Sciatic nerve (tissue), 2 donors: ENCODE measurements at regions not wholly inside any gene's neighbourhood (a gene's known extent, or its start where the extent isn't known, plus 50 kb on each side); places are given as distances from the start of the nearest gene placed in this dataset.

Source experiments
- ATAC-seq: fragments of 200-7000 bp; cut with Tn5 transposase; one replicate; pipeline ENCODE4 v1.9.1; 2020; ENCODE audit warnings: mild to moderate bottlenecking, moderate library complexity
- DNase-seq: peaks from one replicate; pipeline ENCODE4 v3.0.0-alpha.2; 2020; ENCODE audit warnings: low spot score
- intact Hi-C: fragments of 100-400 bp; cut with DNase I; formaldehyde crosslinking; loops from one replicate; pipeline ENCODE4 v1.14.2; 2022
- donor health status: DM: no; HTN: no; CAD: no.
- donor health status: DM: no; HTN: no; CAD: no.

DNA sequence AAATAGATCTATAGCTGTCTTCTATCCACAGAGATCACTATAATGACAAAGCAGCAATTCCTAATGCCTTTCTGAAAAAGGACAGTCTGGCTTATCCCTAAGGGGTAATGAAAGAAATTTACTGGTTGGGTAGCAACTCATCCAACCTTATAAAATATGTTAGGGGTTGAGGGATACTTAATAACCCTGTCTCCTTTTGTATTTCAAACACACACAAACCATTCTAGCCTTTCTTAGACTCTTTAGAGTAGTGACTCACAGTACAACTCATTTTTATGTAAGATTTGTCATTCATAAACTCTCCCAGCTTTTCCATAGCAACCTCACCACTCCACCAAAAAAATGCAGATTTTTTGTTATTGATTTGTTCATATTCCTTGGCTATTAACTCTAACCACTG is 167.9 kb downstream of the FSCB start:
- intact Hi-C loops = no loop called here
- ATAC-seq (no peak), DNase-seq (no peak)

DNA sequence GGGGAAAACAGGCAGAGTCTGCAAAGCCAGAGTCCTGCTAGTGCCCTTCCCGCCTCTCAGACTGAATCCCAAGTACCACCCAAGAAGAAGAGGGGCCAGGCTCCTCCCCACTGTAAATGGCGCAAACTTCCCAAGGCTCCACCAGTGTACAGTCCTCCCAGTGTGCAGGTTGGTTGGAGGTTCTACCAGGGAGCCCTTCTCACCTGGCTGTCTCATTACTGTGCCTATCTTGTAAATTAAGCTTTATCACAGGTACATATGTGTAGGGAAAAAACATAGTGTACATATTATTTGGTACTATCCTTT is 189.7 kb downstream of the FSCB start:
- no peak for ATAC-seq
- intact Hi-C loops = no loop called here

DNA sequence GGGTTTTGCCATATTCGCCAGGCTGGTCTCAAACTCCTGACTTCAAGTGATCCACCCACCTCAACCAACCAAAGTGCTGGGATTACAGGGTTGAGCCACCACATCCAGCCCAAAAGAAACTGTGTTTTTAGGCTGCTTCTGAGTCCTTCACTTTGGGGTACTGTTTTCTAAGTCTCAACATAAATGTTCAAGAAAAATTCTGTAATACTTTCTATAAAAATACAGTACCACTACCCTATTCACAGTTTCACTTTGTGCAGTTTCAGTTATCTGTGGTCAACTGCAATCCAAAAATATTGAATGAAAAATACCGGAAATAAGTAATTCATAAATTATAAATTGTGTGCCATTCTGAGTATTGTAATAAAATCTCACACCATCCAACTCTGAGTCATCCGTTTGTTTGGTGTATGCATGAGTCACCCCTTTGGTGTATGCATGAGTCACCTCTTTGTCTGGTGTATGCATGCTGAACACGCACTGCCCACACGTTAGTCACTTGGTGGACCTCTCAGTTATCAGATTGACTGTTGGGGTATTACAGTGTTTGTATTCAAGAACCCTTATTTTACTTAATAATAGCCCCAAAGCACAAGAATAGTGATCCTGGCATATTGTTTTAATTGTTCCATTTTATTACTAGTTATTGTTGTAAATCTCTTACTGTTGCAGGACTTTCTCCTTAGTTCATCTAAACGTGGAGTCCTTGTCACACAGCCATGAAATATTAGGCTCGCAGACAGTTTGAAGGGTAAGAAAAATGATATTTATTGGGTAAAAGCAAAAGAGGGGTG is 190.2 kb downstream of the FSCB start:
- ATAC-seq (no peak), DNase-seq (no peak)
- intact Hi-C loops = no loop called here

More for the DNA sequence above, 189.7 kb downstream of the FSCB start:
- no peak for DNase-seq

DNA sequence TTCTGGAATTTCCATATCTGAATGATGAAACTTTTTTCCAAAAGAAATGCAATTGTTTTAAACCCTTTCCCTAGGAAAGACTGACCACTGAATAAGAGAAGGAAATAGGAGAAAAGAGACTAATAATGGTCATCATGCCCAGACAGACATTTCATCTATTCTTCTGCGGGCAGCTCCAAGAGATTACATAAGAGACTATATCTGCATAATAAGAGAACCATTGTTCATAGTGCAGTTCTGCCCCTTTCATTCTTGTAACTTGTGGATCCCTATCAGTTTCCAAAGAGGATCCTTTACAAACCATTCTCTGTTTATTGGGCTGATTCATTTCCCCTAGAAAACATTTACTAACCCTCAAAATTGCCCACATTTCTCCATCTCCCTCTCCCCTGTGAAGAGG is 197.8 kb downstream of the FSCB start:
- DNase-seq (no peak), ATAC-seq (no peak)
- intact Hi-C loops = no loop called here

DNA sequence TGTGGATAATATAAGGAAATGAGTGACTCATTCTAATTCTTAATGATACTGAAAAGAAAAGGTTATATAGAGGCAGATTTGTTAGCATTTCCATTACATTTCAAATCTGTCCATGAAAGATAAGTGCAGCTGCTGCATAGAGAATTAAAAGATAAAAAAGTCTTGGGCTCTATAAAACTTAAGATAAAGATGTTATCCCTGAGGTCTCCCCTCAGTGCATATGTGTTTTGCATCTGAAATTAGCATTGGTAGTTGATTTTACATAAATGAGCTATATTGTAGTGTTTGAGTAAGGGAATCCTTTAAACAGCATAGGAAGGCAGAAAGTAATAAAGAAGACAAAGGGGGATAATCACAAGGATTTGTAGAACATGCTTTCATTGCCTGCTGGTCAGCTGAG is 206.2 kb downstream of the FSCB start:
- ATAC-seq (no peak), DNase-seq (no peak)
- intact Hi-C loops = no loop called here

DNA sequence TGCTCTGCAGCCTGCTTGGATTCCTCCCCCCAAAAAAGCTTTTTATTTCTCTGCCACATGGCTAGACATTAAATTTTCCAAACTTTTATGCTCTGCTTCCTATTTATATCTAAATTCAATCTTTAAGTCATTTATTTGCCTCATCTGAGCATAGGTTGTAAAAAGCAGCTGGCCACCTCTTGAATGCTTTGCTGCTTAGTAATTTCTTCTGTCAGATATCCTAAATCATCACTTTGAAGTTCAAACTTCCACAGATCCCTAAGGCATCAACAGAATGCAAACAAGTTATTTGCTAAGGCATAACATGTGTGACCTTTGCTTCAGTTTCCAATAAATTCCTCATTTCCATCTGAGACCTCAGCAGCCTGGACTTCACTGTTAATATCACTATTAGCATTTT is 209.6 kb downstream of the FSCB start:
- intact Hi-C loops = no loop called here
- ATAC-seq (no peak), DNase-seq (no peak)

DNA sequence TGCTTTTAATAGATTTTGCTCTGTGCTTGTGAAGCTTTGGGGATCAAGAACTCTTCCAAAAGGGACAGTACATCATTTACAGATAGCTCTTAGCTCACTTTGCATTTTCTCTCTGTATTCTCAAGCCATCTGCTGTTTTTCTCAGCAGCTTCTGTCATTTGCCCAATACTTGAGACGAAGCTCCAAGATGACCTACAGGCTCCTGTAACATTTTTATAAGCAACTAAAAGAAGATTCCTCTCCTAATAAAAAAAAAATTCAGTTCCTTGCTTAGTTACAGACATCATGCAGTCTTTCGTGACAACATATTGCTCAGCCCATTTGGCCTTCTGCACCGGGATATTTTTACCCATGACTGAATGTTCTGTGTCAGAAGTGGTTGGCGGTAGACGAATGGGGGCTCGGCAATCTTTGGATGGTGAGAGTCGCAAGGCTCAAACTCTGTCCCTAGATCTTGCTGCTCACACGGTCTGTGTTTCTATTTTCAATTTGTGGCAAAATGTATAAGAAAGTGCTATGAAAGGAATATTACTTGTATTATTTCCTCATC is 215.6 kb downstream of the FSCB start:
- ATAC-seq (no peak), DNase-seq (no peak)
- intact Hi-C loops = no loop called here

DNA sequence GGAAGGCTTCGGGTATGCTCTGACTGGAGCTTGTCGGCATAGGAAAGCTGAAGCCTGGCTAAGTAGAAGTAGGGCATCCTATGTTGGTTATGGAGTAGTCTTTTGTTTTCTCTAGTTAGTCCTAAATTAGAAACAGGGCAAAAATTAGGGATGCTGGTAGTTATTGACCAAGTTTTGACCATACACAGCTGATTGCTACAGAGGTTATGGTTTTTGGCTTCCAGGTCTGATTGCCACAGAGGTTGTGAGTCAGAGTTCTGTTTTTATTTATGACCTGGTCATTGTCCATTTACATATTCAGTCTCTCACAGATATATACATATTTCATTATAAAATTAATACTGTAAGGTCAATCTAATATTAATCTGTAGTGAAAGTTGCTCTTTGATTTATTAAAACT is 219.2 kb downstream of the FSCB start:
- intact Hi-C loops = no loop called here
- ATAC-seq (no peak), DNase-seq (no peak)

DNA sequence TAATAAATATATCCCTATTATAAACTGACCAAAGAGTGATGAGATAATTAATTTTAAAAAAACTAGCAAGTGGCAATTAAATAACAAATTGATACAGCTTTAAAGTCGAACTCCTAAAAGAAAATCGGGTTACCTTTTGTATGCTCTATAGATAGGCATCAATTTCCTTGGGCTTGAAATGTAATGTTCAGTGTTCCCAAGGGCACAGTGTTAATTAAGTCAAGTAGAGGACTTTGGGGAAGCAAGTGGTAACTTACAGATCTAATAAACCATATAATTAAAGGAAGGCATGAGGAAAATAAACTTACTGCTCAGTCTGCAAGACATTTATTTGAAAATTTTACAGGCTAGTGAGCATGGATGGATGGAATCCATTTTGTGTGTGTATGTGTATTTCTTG is 220.9 kb downstream of the FSCB start:
- ATAC-seq (no peak), DNase-seq (no peak)
- intact Hi-C loops = no loop called here

DNA sequence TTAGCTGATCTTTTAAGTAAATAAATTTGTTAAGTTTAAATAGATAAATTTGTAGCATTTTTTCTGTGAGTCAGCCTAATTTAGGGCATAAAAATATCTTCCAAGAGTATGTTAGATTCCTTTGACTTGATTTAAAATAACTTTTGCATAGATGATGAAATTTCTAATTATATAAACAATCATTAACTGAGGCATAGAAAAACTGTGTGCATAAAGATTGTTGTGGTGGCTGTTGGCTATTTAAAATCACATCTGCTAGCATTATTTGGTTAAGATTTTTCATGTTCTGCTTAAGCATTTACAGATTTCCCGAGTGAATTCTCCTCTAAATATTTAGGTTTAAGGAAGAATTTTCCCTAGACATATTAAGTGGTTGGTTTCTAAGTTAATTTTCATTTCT is 223.2 kb downstream of the FSCB start:
- intact Hi-C loops = no loop called here
- ATAC-seq = no peak
- DNase-seq = no peak

DNA sequence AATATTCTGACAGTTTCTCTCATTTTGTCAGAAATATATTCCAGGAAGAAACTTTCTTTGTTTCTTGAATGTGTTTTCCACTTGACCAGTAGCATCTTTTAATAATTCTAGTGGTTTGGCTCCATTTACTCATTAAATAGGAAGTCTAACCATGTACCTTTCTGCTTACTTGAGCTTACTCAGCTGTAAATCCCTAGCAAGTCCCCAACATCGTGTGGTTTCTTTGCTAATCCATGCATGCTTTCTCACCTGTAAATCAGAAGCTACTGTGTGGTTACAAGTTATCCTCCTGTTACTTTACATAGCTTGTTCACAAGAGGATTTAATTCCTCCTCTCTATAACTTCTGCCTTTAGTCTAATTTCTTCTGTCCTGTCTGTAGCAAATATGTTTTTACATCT is 227.7 kb downstream of the FSCB start:
- intact Hi-C loops = no loop called here
- DNase-seq (no peak), ATAC-seq (no peak)

DNA sequence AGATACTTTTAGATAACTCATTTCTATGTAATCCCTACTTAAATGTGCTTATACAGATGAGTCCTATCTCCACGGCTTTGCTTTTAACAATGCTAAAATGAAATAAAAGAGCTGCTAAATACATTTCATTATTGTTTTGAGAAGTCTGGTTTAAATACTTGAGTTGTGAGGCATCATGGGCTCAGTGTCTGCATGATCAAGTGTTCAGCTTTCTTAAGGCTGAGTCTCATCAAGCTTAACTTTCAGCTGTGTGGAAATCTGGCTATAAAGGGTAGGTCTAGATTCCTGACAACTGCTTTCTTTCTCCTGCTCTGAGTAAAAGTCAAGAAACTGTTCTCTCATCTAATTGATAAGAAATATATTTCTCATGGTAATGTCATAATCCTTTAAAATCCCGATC is 235.4 kb downstream of the FSCB start:
- ATAC-seq = no peak
- intact Hi-C loops = no loop called here

DNA sequence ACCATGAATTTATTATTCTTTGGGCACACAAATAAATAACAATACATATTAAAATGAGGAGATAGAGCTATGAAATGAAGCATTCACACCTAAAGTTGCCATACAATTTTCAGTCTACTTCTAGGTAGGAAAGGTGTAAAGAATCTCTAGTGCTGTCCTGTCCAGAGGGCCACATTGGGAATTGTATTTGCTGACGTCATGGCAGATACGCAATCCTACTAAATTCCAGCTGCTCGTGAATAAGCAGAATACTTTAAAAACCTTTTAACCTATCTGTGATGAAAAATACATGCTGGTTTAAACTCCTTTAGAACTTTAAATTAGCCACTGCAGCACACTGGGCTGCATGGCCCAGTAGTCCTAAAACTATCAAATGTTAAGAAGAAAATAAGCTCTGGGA is 236.1 kb downstream of the FSCB start:
- intact Hi-C loops = no loop called here
- ATAC-seq = no peak

More for the DNA sequence above, 235.4 kb downstream of the FSCB start:
- DNase-seq = no peak

DNA sequence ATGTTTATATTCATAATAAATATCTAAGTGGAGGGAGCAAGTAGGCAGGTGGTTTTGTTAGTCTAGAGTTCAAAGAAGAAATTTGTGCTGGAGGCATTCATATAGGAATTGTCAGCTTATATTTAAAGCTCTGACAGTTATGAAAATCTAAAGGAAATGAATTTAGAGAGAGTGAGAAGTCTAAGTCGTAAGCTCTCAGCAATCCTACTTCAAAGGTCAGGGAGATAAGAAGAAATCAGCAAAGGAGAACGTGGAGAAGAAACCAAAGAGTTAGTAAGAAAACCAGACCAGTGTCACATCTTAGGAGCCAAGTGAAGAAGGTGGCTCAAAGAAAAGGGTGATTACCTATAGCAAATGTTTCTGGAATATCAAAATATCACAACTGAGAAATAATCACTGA is 241.8 kb downstream of the FSCB start:
- intact Hi-C loops = no loop called here
- DNase-seq (no peak), ATAC-seq (no peak)

More for the DNA sequence above, 236.1 kb downstream of the FSCB start:
- no peak for DNase-seq

DNA sequence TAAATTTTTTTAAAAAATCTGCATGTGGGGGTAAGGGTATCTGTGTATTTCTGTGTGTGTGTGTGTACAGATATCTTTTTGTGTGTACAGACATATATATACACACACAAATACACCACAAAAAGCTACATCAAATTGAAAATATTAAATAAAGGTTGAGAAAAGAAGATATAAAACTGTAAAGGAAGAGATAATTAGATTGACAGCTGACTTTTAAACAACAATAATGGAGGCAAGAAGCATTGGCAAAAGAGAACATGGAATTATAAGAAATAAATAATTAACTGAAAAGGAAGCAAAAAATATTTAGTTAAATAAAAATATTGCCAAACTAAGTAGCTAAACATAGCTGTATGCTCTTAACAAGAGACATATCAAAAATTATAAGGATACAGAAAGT is 291.4 kb downstream of the FSCB start:
- ATAC-seq = no peak
- no peak for DNase-seq
- intact Hi-C loops = no loop called here

DNA sequence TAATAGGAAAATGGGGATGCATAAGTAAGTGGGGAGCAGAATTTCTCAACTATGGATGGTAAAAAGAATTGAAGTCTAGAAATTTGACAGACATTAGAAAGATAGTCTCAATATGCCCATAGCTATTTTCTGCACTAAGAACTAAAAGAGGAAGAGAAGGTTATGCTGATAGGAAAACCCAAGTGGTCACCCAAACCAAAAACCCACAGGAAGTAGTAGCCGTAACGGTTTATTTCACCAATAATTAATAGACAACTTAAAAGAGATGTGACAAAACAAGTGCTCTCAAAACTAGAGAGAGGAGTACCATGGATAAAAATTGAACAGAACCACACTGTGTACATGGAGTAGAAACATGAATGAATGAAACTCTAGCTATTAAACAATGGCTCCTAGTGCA is 295.4 kb downstream of the FSCB start:
- no peak for DNase-seq
- intact Hi-C loops = no loop called here
- no peak for ATAC-seq

DNA sequence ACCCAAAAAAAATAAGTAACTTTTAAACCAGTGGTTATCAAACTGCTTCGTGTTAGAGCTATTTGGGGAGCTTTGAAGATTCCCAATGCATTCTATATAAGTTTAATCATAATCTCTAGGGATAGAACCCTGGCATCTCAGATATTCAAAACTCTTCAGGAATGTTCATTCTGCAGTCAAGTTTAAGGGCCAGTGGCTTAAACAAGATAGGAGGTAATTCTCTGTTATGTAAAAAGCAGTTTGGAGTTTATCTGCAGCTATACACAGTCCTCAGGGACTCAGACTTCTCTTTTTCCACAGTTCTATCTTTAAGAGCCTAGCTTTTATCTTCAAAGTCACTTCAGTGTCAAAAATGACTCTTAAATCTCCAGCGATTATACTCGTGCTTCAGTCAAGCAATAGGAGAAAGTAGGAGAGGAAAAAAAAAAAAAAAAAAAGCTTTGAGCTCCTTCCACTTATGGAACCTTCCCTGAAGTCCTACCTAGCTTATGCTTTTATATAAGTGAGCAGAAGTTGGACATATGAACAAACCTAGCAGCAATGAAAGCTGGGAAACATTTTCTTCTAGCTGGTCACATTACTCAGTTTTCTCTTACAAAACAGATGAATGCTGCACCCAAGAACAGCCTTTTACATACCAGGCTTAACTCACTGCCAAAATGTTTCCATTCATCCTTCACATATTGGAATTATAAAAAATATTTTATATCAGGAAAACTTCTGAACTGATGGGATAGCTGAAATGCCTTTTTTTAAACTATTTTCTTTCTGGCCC is 302.8 kb downstream of the FSCB start:
- intact Hi-C loops = no loop called here
- no peak for ATAC-seq
- DNase-seq = no peak

DNA sequence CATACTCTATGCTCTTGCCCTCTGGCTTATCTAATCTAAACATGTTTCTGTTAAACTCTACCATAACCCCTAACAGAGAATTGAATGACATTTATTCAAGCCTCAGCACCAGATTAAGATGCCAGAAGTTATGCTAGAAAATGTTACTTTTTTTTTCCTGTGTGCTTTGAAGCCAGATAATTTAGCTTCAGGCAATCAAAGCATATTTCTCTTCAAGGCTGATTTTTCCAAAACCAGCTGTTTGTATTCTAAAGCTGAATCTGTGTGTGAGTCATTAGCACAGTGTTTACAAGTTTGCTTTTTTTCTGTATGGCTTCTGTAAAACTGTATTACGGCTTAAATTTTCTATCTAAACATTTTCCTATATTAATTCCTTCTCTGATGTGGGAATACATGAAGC is 326.1 kb downstream of the FSCB start:
- DNase-seq = no peak
- no peak for ATAC-seq
- intact Hi-C loops = no loop called here

DNA sequence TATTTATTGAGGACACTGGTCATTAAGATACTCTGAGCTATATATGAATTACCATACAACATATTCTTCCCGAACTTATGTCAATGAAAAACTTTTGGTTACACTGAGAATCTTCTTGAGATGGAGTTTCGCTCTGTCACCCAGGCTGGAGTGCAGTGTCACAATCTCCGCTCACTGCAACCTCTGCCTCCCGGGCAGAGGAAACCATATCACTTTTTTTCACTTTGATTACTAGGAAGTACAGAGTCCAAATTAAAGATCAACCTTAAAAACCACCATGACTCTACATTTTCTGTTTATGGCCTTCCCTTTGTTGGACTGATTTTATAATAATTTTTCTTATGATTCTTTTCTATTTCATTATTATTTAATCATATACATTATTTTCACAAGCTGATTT is 336.5 kb downstream of the FSCB start:
- ATAC-seq (no peak), DNase-seq (no peak)
- intact Hi-C loops = no loop called here

DNA sequence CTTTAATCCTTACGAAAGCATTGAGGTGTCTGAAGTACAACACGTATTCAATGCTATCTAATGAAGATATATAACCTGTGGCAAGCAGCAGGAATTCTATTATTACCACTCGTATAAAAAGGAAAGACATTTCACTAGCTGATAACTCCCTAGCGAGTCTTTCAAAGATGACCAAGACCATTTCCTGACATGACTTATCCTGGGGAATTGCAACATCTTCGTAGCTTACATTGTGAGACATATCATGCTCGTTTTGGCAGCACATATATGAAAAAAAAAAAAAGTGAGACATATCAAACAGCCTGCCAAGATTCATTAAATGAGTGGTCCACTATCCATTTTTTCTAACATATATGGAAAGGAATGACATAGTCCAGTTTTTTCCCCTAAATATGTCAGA is 337.0 kb downstream of the FSCB start:
- intact Hi-C loops = no loop called here
- ATAC-seq (no peak), DNase-seq (no peak)

DNA sequence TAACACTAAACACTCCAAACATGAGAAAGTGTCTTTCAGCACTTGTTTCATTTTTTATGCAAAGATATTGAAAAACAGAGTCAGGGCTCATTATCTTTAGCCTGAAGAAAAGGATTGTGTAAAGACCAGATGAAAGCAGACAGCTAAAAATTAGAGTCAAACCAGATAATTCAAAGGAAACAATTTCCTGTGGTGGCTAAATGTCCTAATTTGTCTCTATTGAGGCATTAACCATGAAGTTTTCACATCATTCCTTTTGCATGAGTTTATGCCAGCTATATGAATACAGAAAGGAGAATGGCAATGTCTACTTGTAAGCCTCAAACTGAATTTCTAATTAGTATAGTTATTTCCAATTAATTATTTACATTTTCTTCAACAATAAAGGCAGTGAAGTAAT is 338.5 kb downstream of the FSCB start:
- DNase-seq (no peak), ATAC-seq (no peak)
- intact Hi-C loops = no loop called here
